Adrenal gland (tissue), 9 donors: ENCODE measurements at regions not wholly inside any gene's neighbourhood (a gene's known extent, or its start where the extent isn't known, plus 50 kb on each side); places are given as distances from the start of the nearest gene placed in this dataset.

ENCODE experiments used
- DNase-seq, 7 donors: peaks; one replicate each; pipeline ENCODE4 v3.0.0-alpha.2; 2019 to 2020
- H3K27ac ChIP-seq, 5 donors: fragments of 200-600 bp; sonication (generic) in 4 of 5; 1 replicate in 3 of 5; 2 replicates in 2 of 5; pipeline versions ENCODE4 v1.5.1 to v1.8.0; 2016 to 2020; ENCODE audit warnings: mild to moderate bottlenecking in 1 of 5
- H3K27me3 ChIP-seq: fragments of 200-600 bp; 2 replicates; pipeline ENCODE4 v1.8.0; 2021
- H3K36me3 ChIP-seq, 2 donors: fragments of 200-600 bp; replicated peaks in 1 of 2; 1 replicate in 1 of 2; 2 replicates in 1 of 2; pipeline versions ENCODE4 v1.5.1 to v1.8.0; 2018 to 2022
- H3K4me1 ChIP-seq, 2 donors: fragments of 200-600 bp; replicated peaks in 1 of 2; 1 replicate in 1 of 2; 2 replicates in 1 of 2; pipeline versions ENCODE4 v1.5.1 to v1.8.0; 2018 to 2021
- H3K4me3 ChIP-seq, 4 donors: fragments of 200-600 bp; sonication (generic) in 3 of 4; one replicate each; pipeline ENCODE4 v1.5.1; 2016 to 2018
- H3K9me3 ChIP-seq, 3 donors: fragments of 200-600 bp; sonication (generic) in 1 of 3; replicated peaks in 1 of 3; 1 replicate in 2 of 3; 2 replicates in 1 of 3; pipeline versions ENCODE4 v1.5.1 to v1.8.0; 2016 to 2021
- POLR2A ChIP-seq, 2 donors: fragments of 450-650 bp; IDR thresholded peaks; one replicate each; pipeline ENCODE4 v1.6.1; 2017; ENCODE audit warnings: antibody characterized with exemption in 2 of 2, mild to moderate bottlenecking in 2 of 2, moderate library complexity in 1 of 2
- WGBS, 4 donors: extraction: QIAGEN DNeasy Blood & Tissue Kit in 2 of 4; methylation state at CpG; one replicate each; pipeline versions ENCODE4 v1.1.5 to v1.1.7; 2013 to 2017; 5-methylcytosine and 5-hydroxymethylcytosine counted together
- intact Hi-C, 2 donors: fragments of 100-400 bp; cut with DNase I; formaldehyde crosslinking; loops; one replicate each; pipeline versions ENCODE4 v1.14.1 to v1.15.0; 2022 to 2023
- TF ChIP-seq, protein P1 (sequence below), 6 experiments: fragments of 450-650 bp in 4 of 6; fragments of 200-600 bp in 2 of 6; sonication (generic) in 1 of 6; IDR thresholded peaks; 1 replicate in 5 of 6; 2 replicates in 1 of 6; pipeline versions ENCODE4 v1.5.1 to v1.8.0; 2016 to 2021; ENCODE audit warnings: antibody characterized with exemption in 6 of 6, mild to moderate bottlenecking in 2 of 6, moderate library complexity in 1 of 6
- donor health status: healthy with polysubstance abuse.
- donor health status: Bipolar disorder and iron deficiency.
- donor health status: DM: yes; HTN: yes; CAD: no.
- donor health status: DM: no; HTN: no; CAD: no.
- donor health status: DM: no; HTN: no; CAD: no.

DNA sequence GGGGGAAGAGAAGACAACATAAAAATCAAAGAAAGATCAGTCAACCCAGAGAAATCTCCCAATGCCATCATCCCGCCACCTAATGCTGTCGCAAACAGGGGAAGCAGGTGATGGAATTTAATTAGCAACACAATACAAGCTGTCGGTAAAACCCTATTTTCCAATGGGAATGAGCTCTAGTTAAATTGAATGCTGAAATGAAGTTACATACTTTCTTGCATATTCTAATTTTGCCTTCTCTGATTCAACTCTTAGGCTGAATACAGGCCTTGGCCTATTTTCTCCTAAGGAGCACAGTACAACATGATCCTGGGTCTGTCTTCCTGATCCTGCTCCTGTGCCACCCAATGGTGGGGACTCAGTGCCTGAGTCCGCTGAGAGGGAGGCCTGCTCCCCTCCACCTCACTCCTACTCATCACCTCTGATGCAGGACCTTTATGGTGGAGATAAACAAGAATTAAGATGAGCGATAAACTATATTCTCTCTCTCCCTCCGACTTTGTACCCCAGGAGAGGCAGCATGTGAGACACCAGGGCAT is 238.8 kb downstream of the GXYLT1 start:
- H3K27ac ChIP-seq, result no peak overlapping the region
- no peaks in the 10 kb centered on the region for H3K36me3 ChIP-seq
- intact Hi-C loops, result no loop called here
- WGBS, 4 donors, result 91 to 96% (median 94%) methylated on average over 6 of the region's 6 CpGs
- no peak for DNase-seq
- TF ChIP-seq, protein P1, sequence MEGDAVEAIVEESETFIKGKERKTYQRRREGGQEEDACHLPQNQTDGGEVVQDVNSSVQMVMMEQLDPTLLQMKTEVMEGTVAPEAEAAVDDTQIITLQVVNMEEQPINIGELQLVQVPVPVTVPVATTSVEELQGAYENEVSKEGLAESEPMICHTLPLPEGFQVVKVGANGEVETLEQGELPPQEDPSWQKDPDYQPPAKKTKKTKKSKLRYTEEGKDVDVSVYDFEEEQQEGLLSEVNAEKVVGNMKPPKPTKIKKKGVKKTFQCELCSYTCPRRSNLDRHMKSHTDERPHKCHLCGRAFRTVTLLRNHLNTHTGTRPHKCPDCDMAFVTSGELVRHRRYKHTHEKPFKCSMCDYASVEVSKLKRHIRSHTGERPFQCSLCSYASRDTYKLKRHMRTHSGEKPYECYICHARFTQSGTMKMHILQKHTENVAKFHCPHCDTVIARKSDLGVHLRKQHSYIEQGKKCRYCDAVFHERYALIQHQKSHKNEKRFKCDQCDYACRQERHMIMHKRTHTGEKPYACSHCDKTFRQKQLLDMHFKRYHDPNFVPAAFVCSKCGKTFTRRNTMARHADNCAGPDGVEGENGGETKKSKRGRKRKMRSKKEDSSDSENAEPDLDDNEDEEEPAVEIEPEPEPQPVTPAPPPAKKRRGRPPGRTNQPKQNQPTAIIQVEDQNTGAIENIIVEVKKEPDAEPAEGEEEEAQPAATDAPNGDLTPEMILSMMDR (IDR thresholded peaks at IDR 0.05), result no peak
- no peaks in the 10 kb centered on the region for H3K27me3 ChIP-seq
- H3K9me3 ChIP-seq, result no peaks in the 10 kb centered on the region
- H3K4me3 ChIP-seq, result no peak overlapping the region
- H3K4me1 ChIP-seq, result no peaks in the 10 kb centered on the region

DNA sequence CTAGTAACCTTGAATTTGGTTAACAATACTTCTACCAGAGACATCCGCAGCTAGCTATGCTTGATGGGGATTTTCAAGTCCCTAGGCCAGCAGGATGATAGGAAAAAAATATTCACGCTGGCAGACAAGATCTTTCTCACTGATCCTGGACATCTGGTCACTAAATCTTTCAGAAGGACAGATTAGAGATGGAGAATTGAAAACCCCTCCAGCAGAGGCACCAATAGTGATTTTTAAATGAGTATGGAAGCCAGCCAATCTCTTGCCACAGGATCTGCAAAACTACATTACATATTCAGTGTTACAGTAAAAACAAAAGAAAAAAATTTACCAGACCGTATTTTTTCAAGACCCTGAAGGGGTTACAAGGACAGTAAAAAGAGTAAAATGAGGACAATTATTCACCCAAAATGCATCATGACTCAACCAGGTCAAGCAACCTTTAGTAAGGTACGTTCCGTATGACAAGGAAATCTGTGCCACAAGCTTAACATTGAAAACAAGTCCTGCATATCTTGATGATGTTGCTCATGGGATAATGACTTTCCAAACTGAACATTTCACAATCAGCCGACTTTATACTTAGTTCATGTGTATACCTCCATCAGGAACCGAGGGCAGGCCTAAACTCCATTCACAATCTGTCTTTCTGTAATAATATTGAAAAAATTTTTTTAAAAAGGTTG is 239.5 kb downstream of the GXYLT1 start:
- WGBS, 4 donors, result 66 to 81% (median 70%) methylated on average over 7 of the region's 7 CpGs

DNA sequence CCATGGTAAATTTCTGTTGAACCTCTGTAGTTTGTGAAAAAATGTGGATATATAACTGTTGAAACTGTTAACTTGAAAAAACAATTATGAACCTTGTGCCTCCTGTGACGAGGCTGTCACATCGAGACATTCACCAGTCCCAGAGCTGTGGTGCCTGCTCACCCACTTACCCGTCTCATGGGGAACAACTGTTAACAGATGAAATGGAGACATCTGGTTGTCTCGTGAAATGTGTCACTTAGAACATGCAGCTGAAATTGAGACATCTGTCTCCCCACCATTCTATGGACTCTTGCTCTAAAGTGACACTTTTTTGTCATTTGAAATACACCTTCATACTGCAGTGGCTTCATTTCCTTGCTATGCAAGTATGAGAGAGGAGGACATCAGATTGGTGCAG is 240.6 kb downstream of the GXYLT1 start:
- Histone ChIP-seq H3K9me3 (no peaks in the 10 kb centered on the region), H3K4me3 (no peak overlapping the region), H3K27me3 (no peaks in the 10 kb centered on the region), H3K4me1 (no peaks in the 10 kb centered on the region), H3K27ac (no peak overlapping the region), H3K36me3 (no peaks in the 10 kb centered on the region)
- no peak for DNase-seq
- no peak for TF ChIP-seq POLR2A (IDR thresholded peaks at IDR 0.05)
- TF ChIP-seq, protein P1 (IDR thresholded peaks at IDR 0.05), result no peak
- WGBS, 4 donors, result 58 to 69% (median 65%) methylated on average over 4 of the region's 4 CpGs
- intact Hi-C loops, result no loop called here

More for the DNA sequence above, 239.5 kb downstream of the GXYLT1 start:
- Histone ChIP-seq H3K9me3 (no peaks in the 10 kb centered on the region), H3K4me1 (no peaks in the 10 kb centered on the region), H3K27ac (no peak overlapping the region), H3K27me3 (no peaks in the 10 kb centered on the region), H3K36me3 (no peaks in the 10 kb centered on the region), H3K4me3 (no peak overlapping the region)
- TF ChIP-seq POLR2A (IDR thresholded peaks at IDR 0.05), result no peak
- TF ChIP-seq, protein P1 (IDR thresholded peaks at IDR 0.05), result no peak
- DNase-seq, result no peak
- intact Hi-C loops, result no loop called here

DNA sequence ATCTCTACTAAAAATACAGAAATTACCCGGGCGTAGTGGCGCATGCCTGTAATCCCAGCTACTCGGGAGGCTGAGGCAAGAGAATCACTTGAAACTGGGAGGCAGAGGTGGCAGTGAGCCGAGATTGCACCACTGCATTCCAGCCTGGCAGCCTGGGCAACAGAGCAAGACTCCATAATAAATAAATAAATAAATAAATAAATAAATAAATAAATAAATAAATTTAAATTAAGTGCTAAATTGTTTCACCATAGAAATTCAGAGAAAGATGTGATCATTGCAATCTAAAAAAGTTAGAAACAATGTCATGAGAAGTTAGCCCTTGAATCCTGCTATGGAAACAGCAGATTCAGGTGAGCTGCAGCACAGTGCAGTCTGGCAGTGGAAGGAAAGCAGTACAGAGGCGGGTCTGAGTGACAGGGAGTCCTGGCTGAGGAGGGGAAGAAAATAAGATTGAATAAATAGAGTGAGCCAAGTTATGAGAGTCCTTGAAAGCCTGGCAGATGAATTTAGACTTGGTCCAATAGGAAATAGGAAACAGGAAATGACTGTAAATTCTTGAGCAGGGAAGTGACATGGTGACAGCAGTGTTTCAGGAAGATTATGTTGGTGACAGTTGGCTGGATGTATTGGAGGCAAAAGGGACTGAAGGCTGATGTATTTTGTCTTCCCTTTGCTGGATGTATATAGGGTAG is 241.5 kb downstream of the GXYLT1 start:
- intact Hi-C loops, result no loop called here
- TF ChIP-seq POLR2A (IDR thresholded peaks at IDR 0.05), result no peak
- TF ChIP-seq, protein P1 (IDR thresholded peaks at IDR 0.05), result no peak
- H3K9me3 ChIP-seq, result no peaks in the 10 kb centered on the region
- no peak overlapping the region for H3K27ac ChIP-seq
- H3K27me3 ChIP-seq, result no peaks in the 10 kb centered on the region
- H3K4me3 ChIP-seq, result no peak overlapping the region
- 86 to 91% (median 90%) methylated on average over 6 of the region's 6 CpGs for WGBS, 4 donors
- no peaks in the 10 kb centered on the region for H3K4me1 ChIP-seq
- DNase-seq, result no peak
- H3K36me3 ChIP-seq, result no peaks in the 10 kb centered on the region
